DND-41 (cell line): ENCODE measurements at regions not wholly inside any gene's neighbourhood (a gene's known extent, or its start where the extent isn't known, plus 50 kb on each side); places are given as distances from the start of the nearest gene placed in this dataset.

Experiments used
- EZH2 ChIP-seq: IDR thresholded peaks from 3 replicates; pipeline ENCODE4 v1.6.1; 2012; ENCODE audit warnings: borderline replicate concordance, low read depth, mild to moderate bottlenecking, moderate library complexity, low read length, inconsistent platforms; ENCODE audit not compliant: severe bottlenecking
- TF ChIP-seq, protein P1 (sequence below): IDR thresholded peaks from 2 replicates; pipeline ENCODE4 v1.5.1; 2012; ENCODE audit warnings: borderline replicate concordance, low read length, moderate library complexity, mild to moderate bottlenecking; ENCODE audit not compliant: poor library complexity, severe bottlenecking; ENCODE audit errors: extremely low read depth

DNA sequence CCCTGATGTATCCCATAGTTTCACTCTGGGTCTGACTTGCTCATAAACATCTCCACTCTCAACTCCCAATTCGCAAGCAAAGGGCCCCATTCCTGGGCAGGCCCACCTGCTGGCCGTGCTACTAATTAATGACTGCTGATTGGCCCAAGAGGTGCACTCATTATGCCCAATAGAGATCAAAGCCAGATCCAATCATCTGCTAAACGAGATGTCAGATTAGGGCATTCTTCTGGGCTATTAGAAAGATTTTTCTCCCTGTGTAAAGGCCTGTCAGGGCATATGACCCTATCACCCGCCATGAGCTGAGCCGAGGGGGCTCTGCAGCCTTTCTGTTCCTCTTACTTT, 103.4 kb upstream of the HAAO start:
- TF ChIP-seq, protein P1, sequence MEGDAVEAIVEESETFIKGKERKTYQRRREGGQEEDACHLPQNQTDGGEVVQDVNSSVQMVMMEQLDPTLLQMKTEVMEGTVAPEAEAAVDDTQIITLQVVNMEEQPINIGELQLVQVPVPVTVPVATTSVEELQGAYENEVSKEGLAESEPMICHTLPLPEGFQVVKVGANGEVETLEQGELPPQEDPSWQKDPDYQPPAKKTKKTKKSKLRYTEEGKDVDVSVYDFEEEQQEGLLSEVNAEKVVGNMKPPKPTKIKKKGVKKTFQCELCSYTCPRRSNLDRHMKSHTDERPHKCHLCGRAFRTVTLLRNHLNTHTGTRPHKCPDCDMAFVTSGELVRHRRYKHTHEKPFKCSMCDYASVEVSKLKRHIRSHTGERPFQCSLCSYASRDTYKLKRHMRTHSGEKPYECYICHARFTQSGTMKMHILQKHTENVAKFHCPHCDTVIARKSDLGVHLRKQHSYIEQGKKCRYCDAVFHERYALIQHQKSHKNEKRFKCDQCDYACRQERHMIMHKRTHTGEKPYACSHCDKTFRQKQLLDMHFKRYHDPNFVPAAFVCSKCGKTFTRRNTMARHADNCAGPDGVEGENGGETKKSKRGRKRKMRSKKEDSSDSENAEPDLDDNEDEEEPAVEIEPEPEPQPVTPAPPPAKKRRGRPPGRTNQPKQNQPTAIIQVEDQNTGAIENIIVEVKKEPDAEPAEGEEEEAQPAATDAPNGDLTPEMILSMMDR, result no peak
- no peak for TF ChIP-seq EZH2
